Tibial nerve (tissue), 4 donors: ENCODE measurements at regions not wholly inside any gene's neighbourhood (a gene's known extent, or its start where the extent isn't known, plus 50 kb on each side); places are given as distances from the start of the nearest gene placed in this dataset.

Source experiments
- DNase-seq, 2 donors: peaks; one replicate each; pipeline ENCODE4 v3.0.0-alpha.2; 2019; ENCODE audit warnings: low spot score in 2 of 2
- H3K27ac ChIP-seq, 4 donors: fragments of 200-600 bp; sonication (generic) in 3 of 4; one replicate each; pipeline ENCODE4 v1.5.1; 2017 to 2019; ENCODE audit warnings: mild to moderate bottlenecking in 1 of 4
- H3K27me3 ChIP-seq, 2 donors: fragments of 200-600 bp; sonication (generic) in 1 of 2; one replicate each; pipeline versions ENCODE4 v1.5.1 to v1.6.0; 2017 to 2019
- H3K36me3 ChIP-seq, 3 donors: fragments of 200-600 bp; sonication (generic); one replicate each; pipeline ENCODE4 v1.5.1; 2018 to 2019
- H3K4me1 ChIP-seq, 4 donors: fragments of 200-600 bp; sonication (generic) in 3 of 4; one replicate each; pipeline ENCODE4 v1.5.1; 2017 to 2019
- H3K4me3 ChIP-seq, 4 donors: fragments of 200-600 bp; sonication (generic) in 3 of 4; one replicate each; pipeline ENCODE4 v1.5.1; 2017 to 2019; ENCODE audit warnings: mild to moderate bottlenecking in 1 of 4, moderate library complexity in 1 of 4
- H3K9me3 ChIP-seq, 4 donors: fragments of 200-600 bp; sonication (generic) in 3 of 4; one replicate each; pipeline ENCODE4 v1.5.1; 2017 to 2019
- EP300 ChIP-seq, 2 donors: sonication (generic); formaldehyde crosslinking; IDR thresholded peaks; one replicate each; pipeline ENCODE4 v1.6.1; 2017; ENCODE audit warnings: antibody characterized with exemption in 2 of 2, mild to moderate bottlenecking in 1 of 2
- POLR2A ChIP-seq, 2 donors: fragments of 450-650 bp; IDR thresholded peaks; one replicate each; pipeline ENCODE4 v1.6.1; 2017; ENCODE audit warnings: antibody characterized with exemption in 2 of 2, mild to moderate bottlenecking in 2 of 2, moderate library complexity in 2 of 2
- WGBS, 2 donors: methylation state at CpG; one replicate each; pipeline ENCODE4 v1.1.5; 2018; 5-methylcytosine and 5-hydroxymethylcytosine counted together
- TF ChIP-seq, protein P1 (sequence below), 5 experiments: fragments of 200-600 bp in 3 of 5; fragments of 450-650 bp in 2 of 5; sonication (generic) in 3 of 5; IDR thresholded peaks; one replicate each; pipeline ENCODE4 v1.5.1; 2016 to 2019; ENCODE audit warnings: antibody characterized with exemption in 5 of 5, mild to moderate bottlenecking in 3 of 5, moderate library complexity in 2 of 5

DNA sequence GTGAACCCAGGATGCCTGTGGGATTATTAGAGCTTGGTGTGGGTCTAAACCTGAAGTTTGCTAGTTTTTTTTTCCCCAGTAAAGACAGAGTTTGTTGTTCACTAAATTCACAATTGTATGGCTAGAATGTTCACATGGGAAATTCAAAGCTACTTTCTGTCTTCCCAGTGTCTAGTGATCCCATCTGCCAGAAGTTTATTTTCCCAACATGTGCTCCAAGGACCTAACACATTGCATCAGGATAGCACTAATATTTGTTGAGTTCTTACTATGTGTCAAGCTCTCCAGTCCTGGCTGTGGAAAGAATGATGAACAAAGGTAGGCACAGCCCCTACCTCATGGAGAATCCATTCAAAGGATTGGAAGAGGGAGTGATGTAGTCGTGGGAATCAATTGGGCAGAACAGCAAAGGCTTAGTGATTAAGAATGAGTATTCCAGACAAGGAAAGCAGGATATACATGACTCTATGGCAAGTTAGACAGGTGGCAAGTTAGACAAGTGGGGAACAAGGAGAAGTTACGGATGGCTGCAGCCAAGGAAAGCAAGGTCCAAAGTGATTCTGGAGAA is 521.5 kb upstream of the WWC1 start:
- TF ChIP-seq POLR2A (IDR thresholded peaks at IDR 0.05) (no peak), EP300 (IDR thresholded peaks at IDR 0.05) (no peak)
- H3K36me3 ChIP-seq: no peaks in the 10 kb centered on the region
- H3K9me3 ChIP-seq: no peaks in the 10 kb centered on the region
- H3K4me3 ChIP-seq: no peak overlapping the region
- no peaks in the 10 kb centered on the region for H3K27me3 ChIP-seq
- WGBS, 2 donors: 88 to 90% methylated on average over 2 of the region's 2 CpGs
- DNase-seq: no peak
- H3K27ac ChIP-seq: no peak overlapping the region
- no peaks in the 10 kb centered on the region for H3K4me1 ChIP-seq

- Histone ChIP-seq H3K36me3 (no peaks in the 10 kb centered on the region), H3K9me3 (no peaks in the 10 kb centered on the region), H3K4me3 (no peak overlapping the region), H3K27ac (no peak overlapping the region), H3K4me1 (no peaks in the 10 kb centered on the region), H3K27me3 (no peaks in the 10 kb centered on the region)
- TF ChIP-seq, protein P1, sequence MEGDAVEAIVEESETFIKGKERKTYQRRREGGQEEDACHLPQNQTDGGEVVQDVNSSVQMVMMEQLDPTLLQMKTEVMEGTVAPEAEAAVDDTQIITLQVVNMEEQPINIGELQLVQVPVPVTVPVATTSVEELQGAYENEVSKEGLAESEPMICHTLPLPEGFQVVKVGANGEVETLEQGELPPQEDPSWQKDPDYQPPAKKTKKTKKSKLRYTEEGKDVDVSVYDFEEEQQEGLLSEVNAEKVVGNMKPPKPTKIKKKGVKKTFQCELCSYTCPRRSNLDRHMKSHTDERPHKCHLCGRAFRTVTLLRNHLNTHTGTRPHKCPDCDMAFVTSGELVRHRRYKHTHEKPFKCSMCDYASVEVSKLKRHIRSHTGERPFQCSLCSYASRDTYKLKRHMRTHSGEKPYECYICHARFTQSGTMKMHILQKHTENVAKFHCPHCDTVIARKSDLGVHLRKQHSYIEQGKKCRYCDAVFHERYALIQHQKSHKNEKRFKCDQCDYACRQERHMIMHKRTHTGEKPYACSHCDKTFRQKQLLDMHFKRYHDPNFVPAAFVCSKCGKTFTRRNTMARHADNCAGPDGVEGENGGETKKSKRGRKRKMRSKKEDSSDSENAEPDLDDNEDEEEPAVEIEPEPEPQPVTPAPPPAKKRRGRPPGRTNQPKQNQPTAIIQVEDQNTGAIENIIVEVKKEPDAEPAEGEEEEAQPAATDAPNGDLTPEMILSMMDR (IDR thresholded peaks at IDR 0.05): no peak
- no peak for TF ChIP-seq EP300 (IDR thresholded peaks at IDR 0.05)
- TF ChIP-seq POLR2A (IDR thresholded peaks at IDR 0.05): no peak
- WGBS, 2 donors: 76 to 79% methylated on average over 5 of the region's 5 CpGs
- DNase-seq: no peak
These were observed 521.0 kb upstream of the WWC1 start for GRCh38 chr5:167770461-167770860.

GRCh38 chr5:167771571-167771970 is 519.9 kb upstream of the WWC1 start:
- no peaks in the 10 kb centered on the region for H3K9me3 ChIP-seq
- no peak for TF ChIP-seq EP300 (IDR thresholded peaks at IDR 0.05)
- TF ChIP-seq, protein P1 (IDR thresholded peaks at IDR 0.05): no peak
- TF ChIP-seq POLR2A (IDR thresholded peaks at IDR 0.05): no peak
- DNase-seq: no peak
- no peaks in the 10 kb centered on the region for H3K36me3 ChIP-seq
- no peaks in the 10 kb centered on the region for H3K4me1 ChIP-seq
- no peak overlapping the region for H3K4me3 ChIP-seq
- H3K27ac ChIP-seq: no peak overlapping the region
- WGBS, 2 donors: 90 to 92% methylated on average over 6 of the region's 6 CpGs
- H3K27me3 ChIP-seq: no peaks in the 10 kb centered on the region

DNA sequence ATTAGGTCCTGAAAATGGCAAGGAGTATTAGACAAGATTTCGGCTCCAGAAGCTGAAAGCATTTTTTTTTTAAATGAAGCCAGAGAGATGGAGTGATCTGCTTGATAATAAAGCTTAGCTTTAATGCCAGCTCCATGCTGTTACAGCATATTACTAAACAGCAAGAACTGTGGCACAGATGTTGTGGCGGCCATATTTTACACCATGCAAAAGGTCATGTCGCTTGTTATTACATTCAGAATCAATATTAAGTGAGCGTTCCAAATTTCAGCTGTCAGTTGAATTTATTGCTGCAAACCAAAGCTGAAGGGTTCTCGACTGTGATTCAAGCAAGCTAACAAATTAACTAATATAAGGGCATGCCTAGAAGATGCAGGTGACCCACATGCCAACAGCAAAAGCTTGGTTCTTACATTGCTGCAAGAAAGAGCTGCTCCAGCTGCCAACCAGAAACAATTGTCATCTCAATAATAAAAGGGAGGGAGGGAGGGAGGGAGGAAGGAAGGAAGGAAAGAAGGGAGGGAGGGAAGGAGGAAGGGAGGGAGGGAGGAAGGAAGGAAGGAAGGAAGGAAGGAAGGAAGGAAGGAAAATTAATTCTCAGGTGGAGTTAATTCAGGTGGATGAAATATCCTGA is 517.7 kb upstream of the WWC1 start:
- TF ChIP-seq, protein P1 (IDR thresholded peaks at IDR 0.05): no peak
- no peak for TF ChIP-seq EP300 (IDR thresholded peaks at IDR 0.05)
- no peak for TF ChIP-seq POLR2A (IDR thresholded peaks at IDR 0.05)
- Histone ChIP-seq H3K9me3 (no peaks in the 10 kb centered on the region), H3K4me3 (no peak overlapping the region), H3K36me3 (no peaks in the 10 kb centered on the region), H3K27ac (no peak overlapping the region), H3K4me1 (no peaks in the 10 kb centered on the region), H3K27me3 (no peaks in the 10 kb centered on the region)
- 86 to 92% methylated on average over 5 of the region's 5 CpGs for WGBS, 2 donors
- DNase-seq: no peak

DNA sequence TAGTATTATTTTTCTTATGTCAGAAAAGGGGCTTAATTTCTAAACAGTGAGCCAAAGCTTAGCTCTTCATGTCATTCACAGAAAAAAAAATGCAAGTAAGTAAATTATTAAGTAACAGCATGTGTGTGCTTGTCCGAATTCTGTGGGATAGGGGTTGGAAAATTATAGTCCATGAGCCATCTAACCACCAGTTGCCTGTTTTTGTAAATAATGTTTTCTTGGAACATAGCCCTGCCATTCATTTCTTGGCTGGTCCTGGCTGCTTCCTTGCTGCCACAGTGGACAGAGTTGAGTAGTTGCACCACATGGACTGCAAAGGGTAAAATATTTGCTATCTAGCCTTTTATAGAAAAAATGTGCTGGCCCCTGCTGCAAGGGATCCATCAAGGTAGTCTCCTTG is 513.7 kb upstream of the WWC1 start:
- H3K27ac ChIP-seq: no peak overlapping the region
- 45 to 62% methylated on average over 1 of the region's 1 CpG for WGBS, 2 donors

More for the DNA sequence above, 513.7 kb upstream of the WWC1 start:
- H3K4me3 ChIP-seq: no peak overlapping the region
- peaks cover 0 to 5% (median 0%) of the 10 kb centered on the region in 4 donors for H3K4me1 ChIP-seq
- H3K27me3 ChIP-seq: no peaks in the 10 kb centered on the region
- no peak for DNase-seq
- no peaks in the 10 kb centered on the region for H3K9me3 ChIP-seq
- TF ChIP-seq, protein P1 (IDR thresholded peaks at IDR 0.05): no peak
- TF ChIP-seq EP300 (IDR thresholded peaks at IDR 0.05): no peak
- TF ChIP-seq POLR2A (IDR thresholded peaks at IDR 0.05): no peak
- no peaks in the 10 kb centered on the region for H3K36me3 ChIP-seq
